ENCODE measurements at regions not wholly inside any gene's neighbourhood (a gene's known extent, or its start where the extent isn't known, plus 50 kb on each side); places are given as distances from the start of the nearest gene placed in this dataset.

GRCh38 chr2:107719836-107720235 is 106.9 kb upstream of the RGPD4 start:
- TF ChIP-seq ZNF416 (CRISPR knock-in tag; IDR thresholded peaks at IDR 0.05), result no peak
- TF ChIP-seq FOXP1 (CRISPR knock-in tag; IDR thresholded peaks at IDR 0.05; ENCODE audit: borderline replicate concordance), result no peak
- no peak for TF ChIP-seq GRHL2 (CRISPR knock-in tag; IDR thresholded peaks at IDR 0.05; ENCODE audit: insufficient replicate concordance, severe bottlenecking)
- TF ChIP-seq PREB (CRISPR knock-in tag; IDR thresholded peaks at IDR 0.05; ENCODE audit: borderline replicate concordance), result no peak
- TF ChIP-seq USF2 (CRISPR knock-in tag; IDR thresholded peaks at IDR 0.05), result no peak
- TF ChIP-seq CTCF (IDR thresholded peaks at IDR 0.05), result no peak
- no peak for TF ChIP-seq NFE2L1 (CRISPR knock-in tag; IDR thresholded peaks at IDR 0.05)
- no peak for TF ChIP-seq ZNF532 (CRISPR knock-in tag; IDR thresholded peaks at IDR 0.05; ENCODE audit: borderline replicate concordance)
- no peak for TF ChIP-seq RELA (CRISPR knock-in tag; IDR thresholded peaks at IDR 0.05; ENCODE audit: borderline replicate concordance)
- no peak for TF ChIP-seq MAX (CRISPR knock-in tag; IDR thresholded peaks at IDR 0.05)
- TF ChIP-seq IRF1 (CRISPR knock-in tag; IDR thresholded peaks at IDR 0.05), result no peak
- TF ChIP-seq ELF4 (CRISPR knock-in tag; IDR thresholded peaks at IDR 0.05; ENCODE audit: low read depth), result no peak
